Heart left ventricle (tissue), 13 donors: ENCODE measurements at regions not wholly inside any gene's neighbourhood (a gene's known extent, or its start where the extent isn't known, plus 50 kb on each side); places are given as distances from the start of the nearest gene placed in this dataset.

Source experiments
- CTCF ChIP-seq, 12 donors: fragments of 200-600 bp; sonication (generic) in 4 of 12; IDR thresholded peaks; one replicate each; pipeline versions ENCODE4 v1.5.0 to v1.8.0; 2018 to 2022; ENCODE audit warnings: antibody characterized with exemption in 12 of 12, mild to moderate bottlenecking in 5 of 12
- POLR2A ChIP-seq, 2 donors: fragments of 450-650 bp; IDR thresholded peaks; one replicate each; pipeline ENCODE4 v1.6.1; 2017; ENCODE audit warnings: antibody characterized with exemption in 2 of 2, mild to moderate bottlenecking in 2 of 2, moderate library complexity in 2 of 2
- donor health status: ischemic (EF 13 %, LVEDD 7.1; RV severe dilation, severe dysfunction).
- donor health status: DM: no; HTN: yes; CAD: no.
- donor health status: DM: no; HTN: no; CAD: no.
- donor health status: ischemic (EF 25% LVEDD 6.9; RV normal size, moderate dysfunction).
- donor health status: ischemic (EF 25% LVEDD 5.7; RV mildly dilated, moderate dysfunction).
- donor health status: ischemic (EF 35%, LVEDD 5.7; RV mildly dilated, moderate dysfunction).
- donor health status: nonischemic (EF 11% LVEDD 7.7; RV severe dilation, severe dysfunction).
- donor health status: DM: yes; HTN: yes; CAD: no.
- donor health status: PGD.
- donor health status: ischemic (EF 29% LVEDD 5.4; RV normal size, mild dysfunction).
- donor health status: nonischemic (EF 23%, LVEDD 6.1; RV moderate dilation, normal function).

GRCh38 chr12:98178126-98178525 lies 337.3 kb upstream of the TMPO start:
- no peak for TF ChIP-seq POLR2A (IDR thresholded peaks at IDR 0.05)
- no peak for TF ChIP-seq CTCF (IDR thresholded peaks at IDR 0.05)
